Gastrocnemius medialis (tissue), 4 donors: ENCODE measurements at regions not wholly inside any gene's neighbourhood (a gene's known extent, or its start where the extent isn't known, plus 50 kb on each side); places are given as distances from the start of the nearest gene placed in this dataset.

Experiments
- ATAC-seq, 2 donors: fragments of 150-250 bp; one replicate each; pipeline ENCODE4 v1.9.1; 2016
- DNase-seq, 2 donors: peaks; one replicate each; pipeline ENCODE4 v3.0.0-alpha.2; 2019
- H3K27ac ChIP-seq, 4 donors: fragments of 200-600 bp; sonication (generic); 1 replicate in 1 of 4; 2 replicates in 3 of 4; pipeline ENCODE4 v1.5.1; 2016 to 2018; ENCODE audit warnings: mild to moderate bottlenecking in 2 of 4, moderate library complexity in 1 of 4
- H3K27me3 ChIP-seq, 3 donors: fragments of 200-600 bp; sonication (generic) in 2 of 3; 1 replicate in 1 of 3; 2 replicates in 2 of 3; pipeline versions ENCODE4 v1.5.1 to v1.6.0; 2016 to 2019; ENCODE audit warnings: mild to moderate bottlenecking in 1 of 3, moderate library complexity in 1 of 3
- H3K36me3 ChIP-seq, 2 donors: fragments of 200-600 bp; sonication (generic) in 1 of 2; one replicate each; pipeline ENCODE4 v1.5.1; 2017 to 2018
- H3K4me1 ChIP-seq, 2 donors: fragments of 200-600 bp; sonication (generic) in 1 of 2; one replicate each; pipeline ENCODE4 v1.5.1; 2016 to 2017; ENCODE audit warnings: mild to moderate bottlenecking in 2 of 2
- H3K4me3 ChIP-seq, 4 donors: fragments of 200-600 bp; sonication (generic) in 3 of 4; 1 replicate in 1 of 4; 2 replicates in 3 of 4; pipeline ENCODE4 v1.5.1; 2016 to 2019; ENCODE audit warnings: mild to moderate bottlenecking in 2 of 4
- H3K9me3 ChIP-seq, 3 donors: fragments of 200-600 bp; sonication (generic) in 2 of 3; 1 replicate in 1 of 3; 2 replicates in 2 of 3; pipeline ENCODE4 v1.5.1; 2016 to 2019
- CTCF ChIP-seq, 5 experiments: fragments of 450-650 bp in 3 of 5; fragments of 200-600 bp in 2 of 5; sonication (generic) in 2 of 5; IDR thresholded peaks in 4 of 5; conservative IDR thresholded peaks in 1 of 5; 1 replicate in 4 of 5; 2 replicates in 1 of 5; pipeline ENCODE4 v1.5.1; 2016 to 2019; ENCODE audit warnings: antibody characterized with exemption in 5 of 5, mild to moderate bottlenecking in 3 of 5, moderate library complexity in 3 of 5
- POLR2A ChIP-seq, 2 donors: fragments of 450-650 bp; IDR thresholded peaks; one replicate each; pipeline ENCODE4 v1.6.1; 2017; ENCODE audit warnings: antibody characterized with exemption in 2 of 2, mild to moderate bottlenecking in 2 of 2, moderate library complexity in 2 of 2
- in situ Hi-C, 4 donors: fragments of 200-750 bp; cut with MboI; loops; one replicate each; pipeline versions ENCODE4 v1.15.0 to v1.8.0; 2017; ENCODE audit warnings: low sequenced_read_pairs in 4 of 4
- intact Hi-C: fragments of 100-400 bp; cut with DNase I; formaldehyde crosslinking; loops from one replicate; pipeline ENCODE4 v1.15.1; 2023; ENCODE audit warnings: low total_unique reads

DNA sequence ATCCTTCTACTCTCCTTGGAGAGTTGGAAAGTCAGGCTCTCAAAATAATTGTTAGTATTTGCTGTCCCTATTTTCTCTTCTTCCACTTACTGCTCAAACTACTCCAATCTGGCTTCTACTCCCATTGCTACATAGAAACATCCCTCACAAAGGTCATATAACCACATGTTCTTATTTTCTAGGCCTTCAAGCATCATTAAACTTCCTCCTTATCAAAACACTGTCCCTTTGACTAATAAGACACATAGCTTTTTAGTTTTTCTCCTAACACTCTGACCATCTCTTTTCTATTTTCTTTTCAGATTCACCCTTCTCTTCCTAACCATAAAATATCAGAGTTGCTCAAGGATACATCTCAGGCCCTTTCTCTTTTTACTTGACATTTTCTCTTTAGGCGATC lies 148.3 kb downstream of the MBD2 start:
- Histone ChIP-seq H3K9me3 (no peaks in the 10 kb centered on the region), H3K36me3 (no peaks in the 10 kb centered on the region), H3K27me3 (no peaks in the 10 kb centered on the region), H3K4me1 (no peaks in the 10 kb centered on the region), H3K27ac (no peak overlapping the region), H3K4me3 (no peak overlapping the region)
- DNase-seq (no peak), ATAC-seq (no peak)
- intact Hi-C loops, result no loop called here
- in situ Hi-C loops, result no loop called here
- TF ChIP-seq CTCF (IDR thresholded peaks at IDR 0.05 in 4 of 5, conservative IDR thresholded peaks at IDR 0.05 in 1 of 5) (no peak), POLR2A (IDR thresholded peaks at IDR 0.05) (no peak)

GRCh38 chr18:54075689-54076088 lies 148.8 kb downstream of the MBD2 start:
- Histone ChIP-seq H3K27me3 (no peaks in the 10 kb centered on the region), H3K36me3 (no peaks in the 10 kb centered on the region), H3K4me1 (no peaks in the 10 kb centered on the region), H3K4me3 (no peak overlapping the region), H3K27ac (no peak overlapping the region), H3K9me3 (no peaks in the 10 kb centered on the region)
- in situ Hi-C loops (no loop called here), intact Hi-C loops (no loop called here)
- no peak for TF ChIP-seq POLR2A (IDR thresholded peaks at IDR 0.05)
- TF ChIP-seq CTCF (IDR thresholded peaks at IDR 0.05 in 4 of 5, conservative IDR thresholded peaks at IDR 0.05 in 1 of 5), result no peak
- DNase-seq, result no peak
- no peak for ATAC-seq

GRCh38 chr18:54069729-54070128 lies 154.7 kb downstream of the MBD2 start:
- Histone ChIP-seq H3K36me3 (no peaks in the 10 kb centered on the region), H3K4me3 (no peak overlapping the region), H3K4me1 (no peaks in the 10 kb centered on the region), H3K9me3 (no peaks in the 10 kb centered on the region), H3K27ac (no peak overlapping the region), H3K27me3 (no peaks in the 10 kb centered on the region)
- no peak for DNase-seq
- intact Hi-C loops (no loop called here), in situ Hi-C loops (no loop called here)
- TF ChIP-seq CTCF (IDR thresholded peaks at IDR 0.05 in 4 of 5, conservative IDR thresholded peaks at IDR 0.05 in 1 of 5), result no peak
- no peak for TF ChIP-seq POLR2A (IDR thresholded peaks at IDR 0.05)
- ATAC-seq, result no peak

DNA sequence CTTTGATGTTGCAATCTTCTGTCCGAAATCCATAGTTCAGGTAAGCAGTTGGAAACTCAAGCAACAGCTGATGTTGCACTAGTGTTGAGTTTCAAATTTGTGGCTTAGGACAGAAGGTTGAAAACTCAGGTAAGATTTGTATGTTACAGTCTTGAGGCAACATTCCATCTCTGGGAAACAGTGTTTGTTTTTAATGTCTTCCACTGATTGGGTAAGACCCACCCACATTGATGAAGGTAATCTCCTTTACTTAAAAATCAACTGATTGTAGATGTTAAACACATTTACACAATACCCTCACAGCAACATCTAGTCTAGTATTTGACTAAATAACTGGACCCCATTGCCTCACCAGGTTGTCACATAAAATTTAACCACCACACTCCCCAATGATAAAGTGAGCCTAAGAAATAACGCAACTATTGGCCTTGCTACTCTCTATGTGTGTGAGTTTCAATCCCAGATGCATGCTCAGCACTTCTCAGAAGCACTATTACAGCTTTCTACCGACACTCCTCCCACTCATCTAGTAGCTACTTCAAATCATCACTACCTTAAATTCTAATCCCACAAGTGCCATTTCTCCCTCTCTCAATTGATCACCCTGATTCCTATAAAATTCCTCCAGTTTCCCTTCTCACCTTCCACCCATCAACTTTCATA lies 164.0 kb downstream of the MBD2 start:
- Histone ChIP-seq H3K9me3 (no peaks in the 10 kb centered on the region), H3K27ac (no peak overlapping the region), H3K4me1 (no peaks in the 10 kb centered on the region), H3K4me3 (no peak overlapping the region), H3K27me3 (no peaks in the 10 kb centered on the region), H3K36me3 (no peaks in the 10 kb centered on the region)
- no peak for DNase-seq
- intact Hi-C loops (no loop called here), in situ Hi-C loops (no loop called here)
- TF ChIP-seq POLR2A (IDR thresholded peaks at IDR 0.05), result no peak
- TF ChIP-seq CTCF (IDR thresholded peaks at IDR 0.05 in 4 of 5, conservative IDR thresholded peaks at IDR 0.05 in 1 of 5), result no peak
- no peak for ATAC-seq
